KBM-7 (cell line): ENCODE measurements at regions not wholly inside any gene's neighbourhood (a gene's known extent, or its start where the extent isn't known, plus 50 kb on each side); places are given as distances from the start of the nearest gene placed in this dataset.
"Not testable (repeated sequence)": the region's sequence is repeated elsewhere in the genome, so short reads cannot be mapped to it uniquely, and the experiment has no call there.

Source experiments
- DNase-seq: peaks from one replicate; pipeline ENCODE4 v3.0.0-alpha.2; 2015
- in situ Hi-C: fragments of 300-500 bp; cut with MboI; formaldehyde crosslinking; loops from 2 replicates; pipeline ENCODE4 v1.14.3; 2020; ENCODE audit warnings: low sequenced_read_pairs, low pct_unique_long_range_greater_than_20kb, mixed read lengths

DNA sequence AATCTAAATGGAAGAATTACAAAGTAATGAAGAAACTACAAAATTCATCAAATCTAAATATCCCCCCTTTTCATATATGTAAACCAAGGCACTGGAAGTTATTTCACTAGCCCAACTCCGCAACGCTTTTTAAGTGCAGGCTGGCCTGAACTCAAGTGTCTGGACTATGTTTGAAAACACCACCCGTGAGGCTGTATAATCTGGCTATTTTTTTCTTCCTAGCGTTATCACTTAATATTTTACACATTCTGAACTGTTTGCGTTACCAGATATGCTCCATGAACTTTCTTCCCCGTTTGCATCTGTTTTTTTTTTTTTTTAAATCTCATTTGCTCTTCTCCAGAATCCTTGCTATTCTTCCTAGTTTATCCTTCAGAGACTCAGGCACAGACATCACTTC is 619.5 kb upstream of the CBLB start:
- DNase-seq: no peak
- in situ Hi-C loops: no loop called here

- in situ Hi-C loops: no loop called here
Observed at GRCh38 chr3:106491796-106492195, 623.0 kb upstream of the CBLB start.

GRCh38 chr3:106508331-106508893 is 639.6 kb upstream of the CBLB start:
- no peak for DNase-seq
- in situ Hi-C loops: no loop called here

More at GRCh38 chr3:106491796-106492195, 623.0 kb upstream of the CBLB start:
- DNase-seq: no peak

GRCh38 chr3:106510206-106510605 is 641.4 kb upstream of the CBLB start:
- no peak for DNase-seq
- in situ Hi-C loops: no loop called here

DNA sequence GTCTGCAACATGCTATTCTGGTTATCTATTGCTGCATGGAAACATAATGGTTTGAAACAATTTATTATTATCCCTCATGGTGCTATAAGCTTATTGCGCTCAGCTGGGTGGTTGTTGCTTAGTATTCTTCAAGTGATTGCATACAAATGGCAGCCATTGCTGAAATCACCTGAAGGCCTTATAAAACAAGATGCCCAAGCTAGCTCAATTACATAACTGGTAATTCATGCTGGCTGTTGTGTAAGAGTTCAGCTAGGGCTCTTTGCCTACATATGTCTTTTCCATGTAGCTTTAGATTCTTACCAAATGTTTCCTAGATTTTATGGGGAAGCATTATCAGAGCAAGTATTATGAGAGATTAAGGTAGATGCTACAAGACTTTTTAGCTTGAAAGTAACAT is 644.0 kb upstream of the CBLB start:
- in situ Hi-C loops: no loop called here
- no peak for DNase-seq

- in situ Hi-C loops: no loop called here
- peak; percentile 18 for DNase-seq
Observed at GRCh38 chr3:106514431-106514830, 645.6 kb upstream of the CBLB start.

DNA sequence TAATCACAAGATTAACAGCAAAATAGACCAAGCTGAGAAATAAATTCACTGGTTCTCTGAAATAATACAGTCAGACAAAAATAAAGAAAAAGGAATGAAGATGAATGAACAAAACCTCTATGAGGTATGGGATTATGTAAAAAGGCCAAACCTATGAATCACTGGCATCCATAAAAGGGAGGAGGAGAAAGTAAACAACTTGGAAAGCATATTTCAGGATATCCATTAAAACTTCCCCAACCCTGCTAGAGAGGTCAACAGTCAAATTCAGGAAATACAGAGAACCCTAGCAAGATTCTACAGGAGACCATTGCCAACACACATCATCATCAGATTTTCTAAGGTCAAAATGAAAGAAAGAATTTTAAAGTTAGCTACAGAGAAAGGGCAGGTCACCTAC is 649.7 kb upstream of the CBLB start:
- DNase-seq: no peak
- in situ Hi-C loops: no loop called here

DNA sequence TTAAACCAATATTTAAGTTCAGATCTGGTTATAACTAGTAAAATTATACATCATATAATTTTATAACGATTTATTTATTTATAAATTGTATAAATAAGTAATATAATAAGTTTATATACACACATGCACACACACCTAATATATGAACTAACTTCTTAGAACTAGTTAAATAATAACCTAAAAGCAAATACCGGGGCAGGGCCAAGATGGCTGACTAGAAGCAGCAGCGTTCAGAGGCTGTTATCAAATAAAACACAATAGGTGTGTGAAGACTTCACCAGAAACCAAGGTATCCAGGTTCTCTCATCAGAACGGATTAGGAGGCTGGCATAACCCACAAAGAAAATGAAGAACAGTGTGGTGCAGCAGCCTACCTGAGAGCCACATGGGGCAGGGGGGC is 653.6 kb upstream of the CBLB start:
- in situ Hi-C loops: no loop called here

DNA sequence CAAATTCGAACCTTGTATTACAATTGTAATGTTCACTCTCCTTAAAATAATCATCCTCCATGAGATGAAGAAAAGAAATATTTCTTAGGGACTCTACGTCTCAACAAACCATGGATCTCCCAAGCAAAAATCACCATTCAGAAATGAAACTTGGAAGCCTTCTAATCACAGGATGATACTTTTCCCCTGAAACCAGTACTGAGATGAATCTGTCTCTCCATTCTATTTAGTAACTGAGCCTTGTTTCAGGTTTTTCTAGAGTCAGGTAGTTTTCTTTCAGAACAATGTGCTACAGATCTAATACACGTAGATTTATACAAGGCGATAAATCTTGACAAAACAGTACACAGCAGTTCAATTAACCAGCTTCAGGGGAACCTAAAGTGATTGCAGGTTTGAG is 660.1 kb upstream of the CBLB start:
- DNase-seq: no peak
- in situ Hi-C loops: no loop called here

More for the DNA sequence above, 653.6 kb upstream of the CBLB start:
- no peak for DNase-seq

DNA sequence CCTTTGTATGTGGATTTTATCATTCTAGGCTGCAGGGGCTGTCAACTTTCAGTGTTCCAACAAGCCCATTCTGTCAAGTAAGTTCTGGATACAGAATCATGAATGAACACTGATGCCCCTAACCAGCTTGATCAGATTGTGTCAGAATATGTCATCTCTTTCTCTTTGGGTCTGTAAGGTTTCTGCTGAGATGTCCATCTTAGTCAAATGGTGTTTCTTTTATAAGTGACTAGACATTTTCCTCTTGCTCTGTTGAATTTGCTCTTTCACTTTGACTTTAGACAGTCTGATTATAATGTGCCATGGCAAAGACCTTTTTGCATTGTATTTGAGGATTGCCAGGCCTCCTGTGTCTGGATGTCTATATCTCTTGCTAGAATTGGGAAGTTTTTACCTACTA is 660.9 kb upstream of the CBLB start:
- no peak for DNase-seq
- in situ Hi-C loops: no loop called here

- peak; percentile 32 for DNase-seq
- in situ Hi-C loops: no loop called here
Observed at GRCh38 chr3:106530367-106530766, 661.6 kb upstream of the CBLB start.

DNA sequence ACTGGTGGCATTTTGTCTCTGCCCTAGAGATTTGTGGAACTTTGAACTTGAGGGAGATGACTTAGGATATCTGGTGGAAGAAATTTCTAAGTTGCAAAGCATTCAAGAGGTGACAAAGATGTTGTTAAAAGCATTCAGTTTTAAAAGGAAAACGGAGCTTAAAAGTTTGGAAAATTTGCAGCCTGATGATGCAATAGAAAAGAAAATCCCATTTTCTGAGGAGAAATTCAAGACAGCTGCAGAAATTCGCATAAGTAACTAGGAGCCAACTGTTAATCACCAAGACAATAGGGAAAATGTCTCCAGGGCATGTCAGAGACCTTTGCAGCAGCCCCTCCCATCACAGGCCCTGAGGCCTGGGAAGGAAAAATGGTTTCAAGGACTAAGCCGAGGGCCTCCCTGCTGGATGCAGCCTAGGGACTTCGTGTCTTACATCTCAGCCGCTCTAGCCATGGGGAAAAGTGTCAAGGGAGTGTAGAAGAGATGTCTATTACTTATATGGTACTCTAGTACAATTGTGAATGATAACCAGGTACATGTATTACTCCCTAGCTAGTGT is 663.0 kb upstream of the CBLB start:
- in situ Hi-C loops, DNase-seq: not testable (repeated sequence)

DNA sequence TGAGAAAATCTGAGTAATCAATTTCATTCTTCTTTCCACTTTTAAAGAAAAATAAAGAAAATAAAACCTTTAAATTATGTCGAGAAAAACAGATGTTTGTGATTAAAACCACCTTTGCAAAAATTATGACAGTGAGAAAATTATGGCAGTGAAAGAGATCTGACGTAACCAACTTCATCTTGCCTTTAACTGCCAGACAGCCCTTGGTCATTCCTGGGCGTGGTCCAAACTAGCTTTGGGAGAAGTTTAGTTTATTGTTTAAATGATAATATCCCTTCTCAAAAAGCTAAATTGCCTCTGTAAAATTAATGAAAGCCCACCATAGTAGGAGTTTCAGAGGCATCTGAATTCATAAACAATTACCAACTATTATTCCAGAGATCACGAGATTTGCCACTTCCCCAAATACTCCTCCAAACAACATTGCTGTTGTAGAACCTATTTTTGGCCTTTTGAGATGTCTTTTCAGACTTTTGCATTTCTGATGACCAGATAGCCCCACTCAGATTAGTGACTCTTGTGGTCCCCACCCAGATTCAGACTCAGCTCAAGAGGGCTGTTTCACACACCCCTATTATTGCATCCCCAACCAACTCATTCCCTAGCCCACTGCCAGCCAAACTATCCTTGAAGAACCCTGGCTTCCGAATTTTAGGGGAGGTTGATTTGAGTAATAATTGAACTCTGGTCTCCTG is 664.4 kb upstream of the CBLB start:
- DNase-seq: peak; percentile 10
- in situ Hi-C loops: no loop called here

GRCh38 chr3:106533788-106534160 is 665.0 kb upstream of the CBLB start:
- in situ Hi-C loops: no loop called here
- DNase-seq: peak; percentile 11

GRCh38 chr3:106534206-106534605 is 665.4 kb upstream of the CBLB start:
- DNase-seq: peak; percentile 96
- in situ Hi-C loops: no loop called here

DNA sequence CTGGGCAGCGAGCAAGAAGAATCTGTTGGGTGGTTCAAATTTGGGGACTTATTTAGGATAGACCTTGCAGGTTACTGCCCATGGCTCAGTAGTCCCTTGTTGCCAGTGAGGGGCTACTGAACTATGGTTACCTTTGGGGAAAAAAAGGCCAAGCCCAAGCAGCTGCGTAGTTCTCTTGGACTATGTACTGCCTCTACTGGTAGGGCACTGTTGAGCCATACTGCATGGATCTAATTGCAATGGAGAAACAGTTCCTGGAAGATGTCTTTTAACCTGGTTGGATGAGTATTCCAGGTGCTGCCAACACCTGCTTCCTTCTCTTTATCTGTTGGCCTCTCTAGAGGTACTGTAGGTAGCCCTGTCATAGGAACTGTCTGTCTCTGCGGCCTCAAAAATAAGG is 671.9 kb upstream of the CBLB start:
- in situ Hi-C loops: no loop called here
- no peak for DNase-seq

- in situ Hi-C loops: no loop called here
- peak; percentile 6 for DNase-seq
Observed at GRCh38 chr3:106542101-106542769, 673.4 kb upstream of the CBLB start.

GRCh38 chr3:106552351-106553043 is 683.7 kb upstream of the CBLB start:
- in situ Hi-C loops: no loop called here

GRCh38 chr3:106560451-106560966 is 691.7 kb upstream of the CBLB start:
- in situ Hi-C loops: no loop called here
- no peak for DNase-seq

More at GRCh38 chr3:106552351-106553043, 683.7 kb upstream of the CBLB start:
- DNase-seq: peak; percentile 14
